Amniotic stem cell (primary cell): ENCODE measurements at regions not wholly inside any gene's neighbourhood (a gene's known extent, or its start where the extent isn't known, plus 50 kb on each side); places are given as distances from the start of the nearest gene placed in this dataset.
"Not testable (repeated sequence)": the region's sequence is repeated elsewhere in the genome, so short reads cannot be mapped to it uniquely, and the experiment has no call there.

ENCODE experiments used
- DNase-seq: peaks from one replicate; lab custom pipeline; 2025; lab: John Stamatoyannopoulos, UW

DNA sequence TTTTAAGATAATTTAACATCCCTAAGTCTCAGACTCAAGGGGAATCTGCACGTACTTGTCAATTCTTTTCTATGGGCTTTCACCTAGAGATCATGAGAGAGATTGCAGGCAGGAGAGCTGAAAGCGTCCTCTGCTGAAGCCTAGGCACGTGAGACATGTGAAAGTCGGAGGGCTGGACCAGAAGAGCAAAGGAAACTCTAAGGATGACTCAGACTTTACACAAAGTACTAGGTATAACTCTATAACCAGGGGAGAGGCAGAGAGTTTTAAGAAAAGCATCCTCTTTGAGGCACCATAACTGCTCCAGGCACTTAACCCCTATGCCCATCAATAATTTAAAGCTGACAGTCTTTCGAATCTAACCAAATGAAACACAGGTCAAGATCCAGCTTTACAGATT, 436.6 kb downstream of the VGLL3 start:
- no peak for DNase-seq

GRCh38 chr3:86547692-86548091, 443.3 kb downstream of the VGLL3 start:
- DNase-seq, result no peak

GRCh38 chr3:86537171-86537570, 453.8 kb downstream of the VGLL3 start:
- no peak for DNase-seq

DNA sequence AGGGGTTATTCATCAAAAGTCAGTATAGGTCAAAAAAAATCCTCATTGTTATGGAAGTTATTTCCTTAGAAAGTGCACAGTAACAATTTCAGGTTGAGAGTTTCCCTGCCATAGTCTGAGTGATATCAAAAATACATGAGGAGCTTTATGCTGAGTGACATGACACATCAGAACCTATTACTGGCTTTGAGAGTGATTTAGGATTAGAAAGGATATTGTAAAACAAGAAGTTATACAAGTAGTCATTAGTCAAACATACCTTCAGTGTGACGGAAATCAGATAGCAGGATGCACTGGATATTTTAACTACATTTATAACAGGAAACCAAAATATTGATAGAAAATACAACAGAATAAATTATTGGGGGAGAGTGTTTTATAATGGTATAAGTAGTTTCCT, 471.1 kb downstream of the VGLL3 start:
- DNase-seq, result no peak

- no peak for DNase-seq
These were observed 509.3 kb downstream of the VGLL3 start for GRCh38 chr3:86481636-86482035.

DNA sequence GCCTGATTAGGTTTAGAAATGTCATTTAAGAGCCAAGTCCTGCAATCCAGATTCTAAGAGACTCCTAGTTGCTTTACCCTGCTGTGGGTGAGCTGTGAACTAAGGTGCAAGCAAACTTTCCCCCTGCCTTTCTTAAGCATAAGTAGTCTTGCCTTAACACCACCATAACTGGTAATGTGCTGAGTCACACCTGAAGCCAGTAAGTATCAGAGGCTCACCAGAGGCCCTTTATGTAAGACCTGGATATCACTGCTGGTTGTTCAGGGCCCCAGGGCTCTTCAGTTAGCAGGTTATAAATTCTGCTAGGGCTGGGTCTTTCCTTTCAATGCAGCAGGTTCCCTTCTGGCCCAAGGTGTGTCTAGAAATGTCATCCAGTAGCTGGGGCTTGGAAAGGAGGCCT, 509.9 kb downstream of the VGLL3 start:
- DNase-seq, result no peak

GRCh38 chr3:86464180-86464579, 526.8 kb downstream of the VGLL3 start:
- DNase-seq, result no peak

DNA sequence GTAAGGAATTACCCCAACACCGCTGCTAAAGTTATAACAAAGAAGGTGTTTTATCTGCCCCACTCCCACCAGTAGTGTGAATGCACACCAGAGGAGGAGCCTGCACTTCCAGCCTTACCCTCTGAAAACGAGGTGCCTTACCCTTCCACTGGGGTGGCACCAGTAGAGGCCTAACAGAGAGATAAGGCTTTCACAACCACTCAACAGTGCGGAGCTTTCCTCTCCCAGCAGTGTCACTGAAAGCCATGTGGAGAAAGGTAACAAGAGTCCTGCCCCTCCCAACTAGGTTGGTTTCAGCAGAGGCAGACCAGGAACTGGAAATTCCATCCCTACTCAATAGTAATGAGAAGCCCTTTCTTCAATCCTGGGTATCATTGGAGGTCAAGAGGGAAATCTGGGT, 539.2 kb downstream of the VGLL3 start:
- DNase-seq, result no peak

DNA sequence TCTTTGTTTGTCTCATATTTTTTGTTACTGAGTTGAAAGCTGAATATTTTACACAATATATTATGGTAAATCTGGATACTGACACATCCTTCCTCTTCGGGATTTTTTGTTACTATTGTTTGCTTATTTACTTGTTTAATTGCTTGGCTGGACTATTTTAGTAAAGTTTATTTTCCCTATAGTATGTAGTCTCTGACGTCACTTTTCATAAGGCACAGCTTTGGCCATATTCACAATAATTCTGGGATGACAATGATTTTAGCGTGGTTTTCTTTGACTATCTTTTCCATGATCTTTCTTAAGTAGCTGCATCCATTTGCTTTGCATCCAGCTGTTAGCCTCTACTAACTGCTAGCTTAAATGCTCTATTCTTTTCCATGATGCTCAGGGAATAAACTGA, 552.4 kb downstream of the VGLL3 start:
- DNase-seq, result no peak

DNA sequence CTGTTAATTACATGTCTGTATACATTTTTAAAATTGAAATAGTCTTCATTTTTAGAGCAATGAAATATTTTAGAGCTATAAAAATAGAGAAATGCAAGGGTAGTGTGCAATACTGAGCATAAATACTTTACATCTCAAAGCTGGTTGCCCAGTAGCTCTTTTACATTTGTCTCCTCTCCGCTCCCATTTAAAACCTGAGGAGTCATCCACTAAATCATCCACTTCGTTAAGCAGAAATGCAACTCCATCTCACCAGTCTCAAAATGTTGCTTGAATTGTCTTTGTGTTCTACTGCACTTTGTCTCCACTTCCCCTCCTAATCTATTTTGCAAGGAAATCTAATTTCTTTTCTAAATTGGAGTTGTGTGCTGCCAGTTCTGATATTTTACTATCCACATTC, 563.6 kb downstream of the VGLL3 start:
- no peak for DNase-seq

GRCh38 chr3:86420990-86421739, 569.8 kb downstream of the VGLL3 start:
- DNase-seq, result no peak

DNA sequence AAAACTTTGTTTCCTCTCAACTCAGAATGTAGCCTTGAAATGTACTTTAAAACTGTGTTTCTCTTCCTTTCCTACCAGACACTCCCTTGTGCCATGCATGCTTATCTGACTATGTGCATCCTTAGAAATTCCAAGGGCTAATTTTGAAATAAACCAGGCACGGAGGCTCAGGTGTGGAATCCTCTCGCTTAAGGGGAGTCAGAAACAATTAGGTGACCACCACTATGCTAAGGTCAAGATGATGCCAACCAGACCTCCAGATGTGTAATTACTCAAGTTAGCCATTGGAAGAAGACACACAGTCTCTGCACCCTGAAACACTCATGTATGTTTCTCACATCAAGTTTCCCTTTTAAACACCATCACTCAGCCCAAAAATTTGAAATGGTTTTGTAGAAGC, 572.1 kb downstream of the VGLL3 start:
- DNase-seq, result no peak

GRCh38 chr3:86416334-86416733, 574.6 kb downstream of the VGLL3 start:
- DNase-seq, result no peak

GRCh38 chr3:86413645-86414044, 577.3 kb downstream of the VGLL3 start:
- no peak for DNase-seq

DNA sequence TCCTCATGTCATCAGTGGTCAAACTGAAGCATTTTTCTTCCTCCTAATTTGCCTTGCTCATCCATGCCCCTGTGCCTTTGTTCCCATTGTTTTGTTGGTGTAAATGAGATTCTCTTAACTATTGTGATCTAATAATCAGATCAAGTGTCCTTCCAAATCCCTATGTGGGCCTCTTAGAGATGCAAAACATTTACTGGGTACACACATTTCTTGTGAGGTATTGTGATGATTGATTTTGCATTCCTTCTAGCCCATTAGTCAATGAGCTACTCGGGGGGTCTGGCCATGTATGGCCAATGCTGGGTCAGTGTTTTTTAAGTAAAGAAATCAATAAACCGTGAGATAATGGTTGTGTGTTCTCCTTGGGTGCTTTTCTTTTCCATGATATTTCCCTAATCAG, 580.4 kb downstream of the VGLL3 start:
- DNase-seq, result no peak

- not testable (repeated sequence) for DNase-seq
These were observed 601.2 kb downstream of the VGLL3 start for GRCh38 chr3:86389759-86390158.

DNA sequence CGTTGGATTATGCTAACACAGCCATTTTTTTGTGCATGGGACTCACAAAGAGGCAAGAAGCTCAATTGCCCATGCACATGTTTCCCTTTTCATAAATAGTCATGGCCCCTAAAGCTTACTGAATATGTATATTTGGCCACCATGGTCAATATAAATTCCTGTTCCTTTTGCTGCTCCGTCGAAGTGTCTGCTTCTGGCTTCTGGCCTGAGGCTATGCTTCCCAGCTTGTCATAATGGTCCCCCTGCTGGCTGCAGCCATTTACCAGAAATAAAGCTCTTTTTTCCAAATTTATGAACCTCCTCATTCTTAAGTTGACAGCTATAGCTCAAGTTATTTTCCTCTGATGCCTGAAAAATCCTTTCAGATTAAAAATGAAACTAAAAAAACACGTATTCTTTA, 602.1 kb downstream of the VGLL3 start:
- no peak for DNase-seq

- DNase-seq, result no peak
These were observed 608.4 kb downstream of the VGLL3 start for GRCh38 chr3:86382556-86382955.

GRCh38 chr3:86381247-86381646, 609.7 kb downstream of the VGLL3 start:
- no peak for DNase-seq

- no peak for DNase-seq
These were observed 611.7 kb downstream of the VGLL3 start for GRCh38 chr3:86379280-86379679.

- DNase-seq, result no peak
These were observed 612.1 kb downstream of the VGLL3 start for GRCh38 chr3:86378829-86379228.

- DNase-seq, result not testable (repeated sequence)
These were observed 655.4 kb downstream of the VGLL3 start for GRCh38 chr3:86335566-86335965.

DNA sequence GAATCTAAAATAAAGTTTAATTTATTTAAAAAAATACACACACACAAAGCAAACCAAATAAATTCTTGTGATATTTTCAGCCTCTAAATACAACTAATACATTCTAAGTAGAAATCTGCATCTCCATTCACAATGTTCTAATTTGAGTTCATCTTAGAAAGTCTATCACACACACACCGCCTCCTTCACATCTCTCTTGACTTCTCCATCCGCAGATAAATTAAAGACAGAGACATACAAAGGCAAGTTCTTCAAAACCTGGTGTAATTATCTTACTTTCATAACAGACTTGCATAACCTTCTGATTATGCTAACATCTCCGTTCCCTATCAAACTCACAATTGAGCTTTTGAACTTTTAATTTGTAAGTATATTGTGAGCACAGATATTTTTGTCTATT, 657.3 kb downstream of the VGLL3 start:
- DNase-seq, result no peak

DNA sequence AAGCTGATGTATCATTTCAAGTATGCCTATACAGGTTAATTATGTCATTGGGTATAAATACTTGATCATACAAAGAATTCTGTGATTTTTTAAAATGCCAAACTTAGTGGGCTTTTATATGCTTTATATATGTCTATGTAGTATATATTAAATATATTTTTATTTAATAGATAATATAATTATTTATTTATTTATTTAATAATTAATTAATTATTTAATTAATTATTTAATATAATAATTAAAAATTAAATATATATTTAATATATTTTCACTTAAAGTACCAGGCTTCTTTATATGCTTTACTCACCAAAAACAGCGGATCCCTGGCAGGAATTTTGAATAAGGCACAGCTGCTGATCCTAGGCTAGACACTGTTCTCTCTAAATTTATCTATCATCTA, 687.0 kb downstream of the VGLL3 start:
- DNase-seq, result no peak
